ELR (cell line): ENCODE measurements at regions not wholly inside any gene's neighbourhood (a gene's known extent, or its start where the extent isn't known, plus 50 kb on each side); places are given as distances from the start of the nearest gene placed in this dataset.

ENCODE experiments used
- DNase-seq: peaks from one replicate; pipeline ENCODE4 v3.0.0-alpha.2; 2015; ENCODE audit warnings: low read depth

GRCh38 chr12:91622981-91623380 lies 440.4 kb upstream of the DCN start:
- no peak for DNase-seq

- DNase-seq = no peak
Observed at GRCh38 chr12:91622037-91622436, 439.4 kb upstream of the DCN start.

GRCh38 chr12:91620992-91621391 lies 438.4 kb upstream of the DCN start:
- DNase-seq = peak; percentile 1

GRCh38 chr12:91620422-91620821 lies 437.8 kb upstream of the DCN start:
- DNase-seq = no peak

- DNase-seq = no peak
Observed at GRCh38 chr12:91618281-91618680, 435.7 kb upstream of the DCN start.

GRCh38 chr12:91617818-91618217 lies 435.2 kb upstream of the DCN start:
- DNase-seq = no peak

- DNase-seq = no peak
Observed at GRCh38 chr12:91616416-91616815, 433.8 kb upstream of the DCN start.

- DNase-seq = no peak
Observed at GRCh38 chr12:91613223-91613779, 430.7 kb upstream of the DCN start.

- no peak for DNase-seq
Observed at GRCh38 chr12:91610561-91610960, 427.9 kb upstream of the DCN start.

GRCh38 chr12:91609283-91609682 lies 426.7 kb upstream of the DCN start:
- DNase-seq = no peak

GRCh38 chr12:91608542-91608941 lies 425.9 kb upstream of the DCN start:
- no peak for DNase-seq

GRCh38 chr12:91606662-91607377 lies 424.2 kb upstream of the DCN start:
- DNase-seq = no peak

GRCh38 chr12:91604897-91605296 lies 422.3 kb upstream of the DCN start:
- DNase-seq = no peak

GRCh38 chr12:91603060-91603459 lies 420.4 kb upstream of the DCN start:
- no peak for DNase-seq

GRCh38 chr12:91601054-91601453 lies 418.4 kb upstream of the DCN start:
- no peak for DNase-seq

GRCh38 chr12:91594715-91595114 lies 412.1 kb upstream of the DCN start:
- no peak for DNase-seq

- DNase-seq = no peak
Observed at GRCh38 chr12:91591639-91591987, 409.0 kb upstream of the DCN start.

GRCh38 chr12:91590966-91591638 lies 408.5 kb upstream of the DCN start:
- DNase-seq = no peak

- no peak for DNase-seq
Observed at GRCh38 chr12:91588874-91589454, 406.3 kb upstream of the DCN start.

- no peak for DNase-seq
Observed at GRCh38 chr12:91586015-91586414, 403.4 kb upstream of the DCN start.

- no peak for DNase-seq
Observed at GRCh38 chr12:91582811-91583210, 400.2 kb upstream of the DCN start.

GRCh38 chr12:91579516-91580263 lies 397.1 kb upstream of the DCN start:
- DNase-seq = no peak
